ENCODE measurements at regions not wholly inside any gene's neighbourhood (a gene's known extent, or its start where the extent isn't known, plus 50 kb on each side); places are given as distances from the start of the nearest gene placed in this dataset.

GRCh38 chr12:127240249-127240929 lies 1026.6 kb upstream of the TMEM132C start:
- no peak overlapping the region for H3K27ac ChIP-seq
- TF ChIP-seq ZFX (IDR thresholded peaks at IDR 0.05): no peak

GRCh38 chr12:127241072-127241817 lies 1025.7 kb upstream of the TMEM132C start:
- H3K27ac ChIP-seq: no peak overlapping the region

GRCh38 chr12:127245009-127245408 lies 1022.0 kb upstream of the TMEM132C start:
- no peak overlapping the region for H3K27ac ChIP-seq
- TF ChIP-seq ZFX (IDR thresholded peaks at IDR 0.05) (no peak), CTCF (conservative IDR thresholded peaks at IDR 0.05) (no peak)

More at GRCh38 chr12:127241072-127241817, 1025.7 kb upstream of the TMEM132C start:
- TF ChIP-seq CTCF (conservative IDR thresholded peaks at IDR 0.05): no peak
- TF ChIP-seq ZFX (IDR thresholded peaks at IDR 0.05): no peak

- TF ChIP-seq CTCF (conservative IDR thresholded peaks at IDR 0.05) (no peak), ZFX (IDR thresholded peaks at IDR 0.05) (no peak)
- H3K27ac ChIP-seq: no peak overlapping the region
Observed at GRCh38 chr12:127245437-127245836, 1021.5 kb upstream of the TMEM132C start.

- no peak for TF ChIP-seq CTCF (conservative IDR thresholded peaks at IDR 0.05)
- TF ChIP-seq ZFX (IDR thresholded peaks at IDR 0.05): no peak
Observed at GRCh38 chr12:127247937-127248336, 1019.0 kb upstream of the TMEM132C start.

GRCh38 chr12:127249428-127249827 lies 1017.5 kb upstream of the TMEM132C start:
- TF ChIP-seq CTCF (conservative IDR thresholded peaks at IDR 0.05): no peak
- no peak for TF ChIP-seq ZFX (IDR thresholded peaks at IDR 0.05)
- H3K27ac ChIP-seq: no peak overlapping the region

More at GRCh38 chr12:127247937-127248336, 1019.0 kb upstream of the TMEM132C start:
- no peak overlapping the region for H3K27ac ChIP-seq

GRCh38 chr12:127253797-127254327 lies 1013.1 kb upstream of the TMEM132C start:
- no peak for TF ChIP-seq CTCF (conservative IDR thresholded peaks at IDR 0.05)
- no peak for TF ChIP-seq ZFX (IDR thresholded peaks at IDR 0.05)
- no peak overlapping the region for H3K27ac ChIP-seq
